CD4-positive, alpha-beta T cell (primary cell): ENCODE measurements at regions not wholly inside any gene's neighbourhood (a gene's known extent, or its start where the extent isn't known, plus 50 kb on each side); places are given as distances from the start of the nearest gene placed in this dataset.

Experiments used
- ATAC-seq: fragments of 200-7000 bp; cut with Tn5 transposase; one replicate; pipeline ENCODE4 v1.10.0; 2022; ENCODE audit warnings: mild to moderate bottlenecking; ENCODE audit not compliant: poor library complexity
- CTCF ChIA-PET: fragments of 350-600 bp; sonication (Branson Sonifier 250); formaldehyde crosslinking; loops from one replicate; lab custom pipeline; 2021; ENCODE audit warnings: antibody characterized with exemption, inconsistent platforms; lab: Charles Lee
- POLR2A ChIA-PET: fragments of 350-600 bp; sonication (Branson Sonifier 250); formaldehyde crosslinking; loops from one replicate; lab custom pipeline; 2021; ENCODE audit warnings: antibody characterized with exemption, inconsistent platforms; lab: Charles Lee
- DNase-seq, 14 experiments: peaks; one replicate each; pipeline ENCODE4 v3.0.0-alpha.2; 2013 to 2020; ENCODE audit warnings: mixed read lengths in 2 of 14
- H3K27ac ChIP-seq, 2 donors: one replicate each; pipeline versions ENCODE4 v1.5.1 to v1.7.0; 2013; ENCODE audit warnings: low read length in 2 of 2, low read depth in 1 of 2, mild to moderate bottlenecking in 1 of 2
- H3K27me3 ChIP-seq, 2 experiments: 1 replicate in 1 of 2; 2 replicates in 1 of 2; pipeline versions ENCODE4 v1.6.1 to v1.7.0; 2013; ENCODE audit warnings: low read length in 2 of 2, control low read depth in 1 of 2, mild to moderate bottlenecking in 1 of 2, moderate library complexity in 1 of 2; ENCODE audit not compliant: insufficient read depth in 2 of 2, control insufficient read depth in 1 of 2
- H3K36me3 ChIP-seq: one replicate; pipeline ENCODE4 v1.6.1; 2013; ENCODE audit warnings: low read length, control low read depth; ENCODE audit not compliant: insufficient read depth
- H3K4me1 ChIP-seq: one replicate; pipeline ENCODE4 v1.6.1; 2013; ENCODE audit warnings: low read length, control low read depth; ENCODE audit not compliant: insufficient read depth
- H3K4me3 ChIP-seq: one replicate; pipeline ENCODE4 v1.5.1; 2013; ENCODE audit warnings: mild to moderate bottlenecking, low read length, moderate library complexity
- H3K9me3 ChIP-seq, 2 experiments: 1 replicate in 1 of 2; 2 replicates in 1 of 2; pipeline versions ENCODE4 v1.6.1 to v1.7.0; 2013; ENCODE audit warnings: low read length in 2 of 2, mild to moderate bottlenecking in 2 of 2, control low read depth in 1 of 2, moderate library complexity in 1 of 2; ENCODE audit not compliant: control insufficient read depth in 1 of 2, insufficient read depth in 1 of 2
- H3K27ac Mint-ChIP-seq: one replicate; pipeline ENCODE4 v1.8.0; 2020; ENCODE audit warnings: mixed read lengths
- H3K27me3 Mint-ChIP-seq: one replicate; pipeline ENCODE4 v1.8.0; 2021; ENCODE audit warnings: mixed read lengths
- H3K36me3 Mint-ChIP-seq: one replicate; pipeline ENCODE4 v1.8.0; 2021; ENCODE audit warnings: low read depth, mixed read lengths
- H3K4me1 Mint-ChIP-seq: one replicate; pipeline ENCODE4 v1.8.0; 2021; ENCODE audit warnings: low read depth, mixed read lengths
- H3K4me3 Mint-ChIP-seq: one replicate; pipeline ENCODE4 v1.8.0; 2020; ENCODE audit warnings: mild to moderate bottlenecking, mixed read lengths
- H3K9me3 Mint-ChIP-seq: one replicate; pipeline ENCODE4 v1.8.0; 2020; ENCODE audit warnings: mixed read lengths
- CTCF ChIP-seq: fragments of 200-600 bp; IDR thresholded peaks from one replicate; pipeline ENCODE4 v1.8.0; 2022; ENCODE audit warnings: antibody characterized with exemption, mild to moderate bottlenecking
- intact Hi-C, 2 experiments: fragments of 100-400 bp; cut with DNase I in 1 of 2; cut with micrococcal nuclease in 1 of 2; formaldehyde crosslinking; loops; one replicate each; pipeline versions ENCODE4 v1.15.1 to v1.9.0; 2023 to 2025; cut with DNase I, micrococcal nuclease

- POLR2A ChIA-PET = no interaction called here
- H3K27ac Mint-ChIP-seq = no peak overlapping the region
- Histone ChIP-seq H3K9me3 (peaks cover 0 to 4% of the 10 kb centered on the region in 2 experiments), H3K27ac (no peak overlapping the region), H3K4me1 (no peaks in the 10 kb centered on the region), H3K4me3 (no peak overlapping the region), H3K36me3 (no peaks in the 10 kb centered on the region), H3K27me3 (no peaks in the 10 kb centered on the region)
- no peaks in the 10 kb centered on the region for H3K36me3 Mint-ChIP-seq
- intact Hi-C loops = no loop called here
- ATAC-seq (no peak), DNase-seq (no peak)
- H3K4me1 Mint-ChIP-seq = no peaks in the 10 kb centered on the region
- no peak for TF ChIP-seq CTCF
- no peaks in the 10 kb centered on the region for H3K27me3 Mint-ChIP-seq
- H3K4me3 Mint-ChIP-seq = no peak overlapping the region
- H3K9me3 Mint-ChIP-seq = no peaks in the 10 kb centered on the region
- CTCF ChIA-PET = no interaction called here
Observed at GRCh38 chr18:22493940-22494339, 76.2 kb upstream of the CTAGE1 start.

GRCh38 chr18:22494771-22495170 lies 77.1 kb upstream of the CTAGE1 start:
- CTCF ChIA-PET = no interaction called here
- H3K27me3 Mint-ChIP-seq = no peaks in the 10 kb centered on the region

GRCh38 chr18:22499421-22499820 lies 81.7 kb upstream of the CTAGE1 start:
- ChIA-PET CTCF (no interaction called here), POLR2A (no interaction called here)
- Mint-ChIP-seq H3K27ac (no peak overlapping the region), H3K4me3 (no peak overlapping the region), H3K9me3 (peaks cover 3% of the 10 kb centered on the region), H3K36me3 (no peaks in the 10 kb centered on the region), H3K4me1 (no peaks in the 10 kb centered on the region), H3K27me3 (no peaks in the 10 kb centered on the region)
- no peak for TF ChIP-seq CTCF
- no peaks in the 10 kb centered on the region for H3K27me3 ChIP-seq
- intact Hi-C loops = no loop called here
- no peak overlapping the region for H3K27ac ChIP-seq
- H3K4me3 ChIP-seq = no peak overlapping the region
- no peaks in the 10 kb centered on the region for H3K36me3 ChIP-seq
- no peak for DNase-seq
- peaks cover 0 to 4% of the 10 kb centered on the region in 2 experiments for H3K9me3 ChIP-seq
- H3K4me1 ChIP-seq = no peaks in the 10 kb centered on the region
- ATAC-seq = no peak

More at GRCh38 chr18:22494771-22495170, 77.1 kb upstream of the CTAGE1 start:
- H3K27me3 ChIP-seq = no peaks in the 10 kb centered on the region
- DNase-seq = no peak
- H3K9me3 ChIP-seq = peaks cover 0 to 4% of the 10 kb centered on the region in 2 experiments
- Mint-ChIP-seq H3K36me3 (no peaks in the 10 kb centered on the region), H3K9me3 (no peaks in the 10 kb centered on the region), H3K4me1 (no peaks in the 10 kb centered on the region), H3K4me3 (no peak overlapping the region), H3K27ac (no peak overlapping the region)
- no peak for TF ChIP-seq CTCF
- H3K4me3 ChIP-seq = no peak overlapping the region
- H3K36me3 ChIP-seq = no peaks in the 10 kb centered on the region
- no peak overlapping the region for H3K27ac ChIP-seq
- H3K4me1 ChIP-seq = no peaks in the 10 kb centered on the region
- no peak for ATAC-seq
- intact Hi-C loops = no loop called here
- POLR2A ChIA-PET = no interaction called here
